ENCODE measurements at regions not wholly inside any gene's neighbourhood (a gene's known extent, or its start where the extent isn't known, plus 50 kb on each side); places are given as distances from the start of the nearest gene placed in this dataset.

- H3K36me3 ChIP-seq (ENCODE audit: control insufficient read depth in 1 of 2, insufficient read depth in 2 of 2, low read length in 2 of 2): no peaks in the 10 kb centered on the region
- H3K9ac ChIP-seq (ENCODE audit: low read length): no peak overlapping the region
- RAD21 ChIA-PET (ENCODE audit: low non-redundant PET in 1 of 2, low total read pairs in 2 of 2, uncharacterized antibody in 2 of 2, unreplicated experiment in 2 of 2): no interaction called here
- H3K4me2 ChIP-seq (ENCODE audit: low read length): no peak overlapping the region
- H3K27ac ChIP-seq (ENCODE audit: low read depth, low read length): no peak overlapping the region
- ATAC-seq (no peak), DNase-seq (ENCODE audit: low read depth, low spot score) (no peak)
- H2AFZ ChIP-seq (ENCODE audit: low read depth, low read length, poor library complexity, severe bottlenecking): no peak overlapping the region
- TF ChIP-seq EZH2 (IDR thresholded peaks at IDR 0.05) (no peak), ZFX (IDR thresholded peaks at IDR 0.05) (no peak), ELF1 (IDR thresholded peaks at IDR 0.05; ENCODE audit: borderline replicate concordance, low read depth) (no peak), MAX (IDR thresholded peaks at IDR 0.05) (no peak), SIN3A (IDR thresholded peaks at IDR 0.05; ENCODE audit: low read depth) (no peak), ATF3 (IDR thresholded peaks at IDR 0.05) (no peak), CTCF (IDR thresholded peaks at IDR 0.05 in 2 of 3, conservative IDR thresholded peaks at IDR 0.05 in 1 of 3; ENCODE audit: borderline replicate concordance in 1 of 3, insufficient read depth in 1 of 3, low read depth in 2 of 3, low read length in 2 of 3) (no peak), ZBTB33 (IDR thresholded peaks at IDR 0.05; ENCODE audit: extremely low read depth, insufficient replicate concordance, low read length) (no peak), FOSL1 (IDR thresholded peaks at IDR 0.05; ENCODE audit: low read depth) (no peak), TCF7L2 (IDR thresholded peaks at IDR 0.05; ENCODE audit: borderline replicate concordance, extremely low read depth, insufficient read depth, insufficient read length) (no peak), SP1 (IDR thresholded peaks at IDR 0.05; ENCODE audit: low read depth) (no peak), CBX3 (IDR thresholded peaks at IDR 0.05; ENCODE audit: low read depth) (no peak), YY1 (IDR thresholded peaks at IDR 0.05; ENCODE audit: extremely low read depth, insufficient replicate concordance, low read depth, low read length) (no peak), REST (IDR thresholded peaks at IDR 0.05; ENCODE audit: low read depth) (no peak), POLR2A (IDR thresholded peaks at IDR 0.05; ENCODE audit: borderline replicate concordance, extremely low read depth, insufficient read depth, insufficient read length) (no peak), EZH2phosphoT487 (IDR thresholded peaks at IDR 0.05; ENCODE audit: borderline replicate concordance) (no peak)
- H3K4me1 ChIP-seq (ENCODE audit: control insufficient read depth in 1 of 2, insufficient read depth in 2 of 2, low read length in 2 of 2): no peaks in the 10 kb centered on the region
- intact Hi-C loops (cut with micrococcal nuclease): no loop called here
- no peaks in the 10 kb centered on the region for H3K9me2 ChIP-seq (ENCODE audit: insufficient read depth)
- no peaks in the 10 kb centered on the region for H4K20me1 ChIP-seq (ENCODE audit: insufficient read depth)
- H3K4me3 ChIP-seq (replicated peaks in 1 of 2; ENCODE audit: low read depth in 1 of 2, low read length in 2 of 2): no peak overlapping the region
- no TSS peak for BruUV-seq (replicated peaks)
- CTCF ChIA-PET: no interaction called here
- no peaks in the 10 kb centered on the region for H3K79me2 ChIP-seq (ENCODE audit: insufficient read depth, low read length)
- H3K9me3 ChIP-seq (ENCODE audit: control insufficient read depth in 1 of 2, insufficient read depth in 1 of 2, low read depth in 1 of 2, low read length in 2 of 2): peaks cover 15 to 32% of the 10 kb centered on the region in 2 experiments; a peak in 2 of 4 replicates
- POLR2A ChIA-PET: no interaction called here
- H3K27me3 ChIP-seq (ENCODE audit: insufficient read depth, low read length): no peaks in the 10 kb centered on the region
These were observed 635.5 kb downstream of the XPNPEP1 start for GRCh38 chr10:109287858-109288257.

Measured in HCT116 (cell line).